ENCODE measurements at regions not wholly inside any gene's neighbourhood (a gene's known extent, or its start where the extent isn't known, plus 50 kb on each side); places are given as distances from the start of the nearest gene placed in this dataset.

DNA sequence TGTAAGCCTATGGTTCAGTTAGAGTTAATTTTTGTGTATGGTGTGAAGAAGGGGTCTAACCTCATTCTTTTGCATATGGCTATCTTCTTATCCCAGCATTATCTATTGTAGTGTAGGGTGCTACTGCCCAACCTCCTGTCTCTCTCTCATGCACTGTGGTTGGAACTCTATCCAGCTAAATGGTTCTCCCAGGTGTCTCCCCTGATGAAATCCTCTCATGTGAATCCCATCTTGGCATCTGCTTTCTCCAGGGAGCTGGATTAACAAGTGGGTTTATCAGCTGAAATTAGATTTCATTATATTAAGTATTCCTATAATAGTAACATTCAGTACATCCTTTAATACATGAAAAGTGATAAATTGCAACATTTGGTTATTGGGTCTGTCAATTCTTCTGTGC, 224.7 kb upstream of the SFRP2 start:
- TF ChIP-seq EZH2 (IDR thresholded peaks at IDR 0.05; ENCODE audit: borderline replicate concordance, low read depth, low read length, poor library complexity, severe bottlenecking) (no peak), CTCF (conservative IDR thresholded peaks at IDR 0.05; ENCODE audit: low read depth, low read length) (no peak)
